ENCODE measurements at regions not wholly inside any gene's neighbourhood (a gene's known extent, or its start where the extent isn't known, plus 50 kb on each side); places are given as distances from the start of the nearest gene placed in this dataset.
"Not testable (repeated sequence)": the region's sequence is repeated elsewhere in the genome, so short reads cannot be mapped to it uniquely, and the experiment has no call there.

DNA sequence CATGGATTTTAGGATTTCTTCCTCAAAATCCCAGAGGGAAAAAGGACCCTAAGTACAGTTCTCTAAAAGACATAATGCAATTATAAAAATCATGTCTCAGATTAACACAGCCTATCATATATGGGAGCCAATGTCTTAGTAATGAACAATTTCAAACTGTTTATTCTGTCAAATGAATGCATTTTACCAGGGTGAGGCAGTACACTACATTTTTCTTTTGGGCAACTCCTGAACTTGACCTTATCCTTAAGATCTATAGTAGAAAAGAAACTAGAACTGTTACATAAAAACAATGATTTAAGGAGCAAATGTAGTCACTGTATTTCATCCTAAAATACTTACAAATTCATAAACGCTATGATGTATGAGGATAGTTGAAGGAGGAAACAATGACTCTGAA, 226.3 kb upstream of the B3GALT2 start:
- no peak for DNase-seq

DNA sequence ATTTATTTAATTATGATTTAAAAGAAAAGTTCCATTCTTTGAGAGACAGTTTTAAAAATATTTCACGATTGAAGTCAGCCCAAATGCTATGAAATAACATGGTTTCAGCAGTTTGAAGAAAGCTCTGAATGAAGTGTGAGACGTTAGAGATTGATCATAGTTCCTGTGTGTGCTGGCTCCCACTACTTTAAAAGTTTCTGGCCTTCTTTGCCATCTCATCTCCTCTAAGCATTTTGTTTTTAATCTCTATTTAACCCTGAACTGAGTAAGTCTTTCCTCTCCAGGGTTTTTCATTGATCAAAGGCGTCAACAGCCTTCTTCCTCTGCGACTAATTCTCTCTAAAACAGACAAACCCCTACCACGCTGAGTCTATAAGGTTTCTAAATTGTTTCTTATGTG, 225.3 kb upstream of the B3GALT2 start:
- peak; percentile 81 to 88 for DNase-seq

DNA sequence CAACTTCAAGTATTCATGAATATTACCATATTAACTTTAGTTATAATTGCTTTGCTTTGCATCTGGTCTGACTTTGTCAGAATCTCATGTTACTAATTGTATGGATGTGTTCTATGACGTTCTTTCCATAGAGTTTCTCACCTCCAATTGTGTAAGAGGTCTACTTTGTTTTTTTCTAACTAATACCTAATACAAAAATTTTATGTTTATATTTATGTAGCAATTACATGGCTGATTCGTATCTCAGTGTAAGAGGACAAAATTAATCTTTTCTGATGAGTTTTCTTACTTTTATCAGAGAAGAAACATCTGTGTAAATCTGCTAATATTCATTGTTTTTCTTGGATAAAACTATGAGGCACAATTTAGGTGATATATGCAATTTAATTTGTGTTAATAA, 224.8 kb upstream of the B3GALT2 start:
- DNase-seq = peak; percentile 49 to 54

DNA sequence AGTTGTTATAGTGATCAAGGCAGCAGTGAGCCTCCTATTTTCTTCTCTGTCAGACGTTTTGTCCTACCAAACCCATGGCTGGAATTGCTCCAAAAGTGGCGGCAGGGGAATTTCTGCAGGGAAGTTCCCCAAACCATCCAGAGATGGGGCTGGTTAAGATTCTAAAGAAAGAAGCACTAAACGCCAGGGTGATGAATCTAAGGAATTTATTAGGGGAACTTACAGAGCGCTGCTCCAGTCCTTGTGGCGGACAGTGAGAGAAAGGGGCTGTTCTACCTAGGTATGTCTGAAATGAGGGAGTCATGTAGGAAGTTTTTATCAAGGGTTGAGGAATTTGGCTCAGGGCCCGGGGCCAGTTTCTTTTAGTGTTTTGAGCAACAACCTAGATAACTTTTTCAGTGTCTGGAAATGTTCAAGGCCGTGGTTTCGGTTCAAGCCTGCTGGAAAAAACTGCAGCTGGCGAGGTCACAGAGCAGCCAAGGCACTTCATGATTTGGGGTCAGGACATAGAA, 222.4 kb upstream of the B3GALT2 start:
- DNase-seq = peak; percentile 62 to 69

DNA sequence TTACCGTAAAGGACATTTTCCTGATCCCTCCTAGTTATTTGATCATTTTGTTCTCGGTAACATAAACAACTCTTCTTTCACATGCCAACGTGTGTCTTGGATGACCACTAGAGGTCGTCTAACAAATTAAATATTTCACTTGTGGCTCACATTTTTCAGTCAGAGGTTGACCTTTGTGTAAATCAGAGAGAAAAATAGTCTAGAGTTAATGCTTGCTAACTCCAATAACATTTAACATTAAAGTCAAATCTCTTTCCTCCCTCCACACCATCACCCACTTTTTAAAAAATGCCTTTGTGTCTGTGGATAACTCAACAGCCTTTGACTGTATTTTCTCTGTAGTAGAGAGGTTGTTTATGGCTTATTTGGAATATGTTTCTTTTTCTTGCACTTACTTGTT, 220.5 kb upstream of the B3GALT2 start:
- DNase-seq = peak in 1 of 2 donors; percentile 32

DNA sequence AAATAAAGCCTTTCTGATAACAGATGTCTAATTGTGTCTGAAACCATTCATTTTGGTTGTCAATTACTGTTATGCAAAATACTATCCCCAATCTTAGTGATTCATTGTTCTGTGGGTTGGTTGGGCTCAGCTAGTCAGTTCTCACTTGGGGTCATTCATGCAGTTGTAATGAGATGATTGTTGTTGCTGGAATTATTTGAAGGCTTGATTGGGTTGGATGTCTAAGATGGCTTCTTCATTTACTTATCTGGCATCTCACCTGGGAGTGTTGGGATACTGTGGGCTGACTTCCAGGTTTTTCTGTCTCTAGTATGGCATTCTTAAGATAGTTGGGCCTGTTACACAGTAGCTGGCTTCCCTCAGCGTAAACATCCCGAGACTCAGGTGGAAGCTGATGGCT, 217.8 kb upstream of the B3GALT2 start:
- DNase-seq = no peak

DNA sequence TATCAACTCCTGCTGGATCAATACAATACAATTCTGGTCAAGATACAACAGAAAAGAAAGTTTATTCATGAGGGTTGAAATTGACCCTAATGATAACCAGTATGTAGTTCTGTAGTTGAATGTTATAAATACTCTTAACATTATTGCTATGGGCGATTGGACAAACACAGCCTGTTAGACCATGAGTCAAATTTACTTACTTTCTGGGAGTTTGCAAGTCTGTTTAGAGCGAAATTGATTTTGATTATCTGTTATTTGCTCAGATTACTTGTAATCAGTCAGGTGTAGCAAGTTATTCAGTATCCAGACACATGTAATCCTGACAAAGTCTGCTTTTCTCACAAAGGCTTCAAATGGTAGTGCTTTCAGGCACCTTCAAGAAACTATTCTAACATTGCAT, 216.6 kb upstream of the B3GALT2 start:
- no peak for DNase-seq

DNA sequence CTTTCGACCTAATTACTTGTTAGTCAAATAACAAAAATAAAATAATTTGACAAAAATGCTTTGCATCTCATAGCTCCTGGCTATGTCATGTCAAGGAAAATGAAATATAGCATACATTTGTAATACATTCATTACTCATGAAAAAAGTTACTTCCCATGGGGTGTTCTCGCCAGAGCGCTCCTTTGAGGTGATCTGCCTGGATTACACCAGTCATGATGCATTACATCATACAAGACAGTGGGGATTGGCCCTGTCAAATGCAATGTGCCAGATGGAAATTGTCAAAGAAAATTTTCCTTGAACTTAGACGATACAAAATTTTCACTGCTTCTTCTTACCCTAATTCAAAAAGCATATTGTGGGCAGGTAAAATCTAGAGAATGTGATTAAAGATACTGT, 215.6 kb upstream of the B3GALT2 start:
- DNase-seq = no peak

DNA sequence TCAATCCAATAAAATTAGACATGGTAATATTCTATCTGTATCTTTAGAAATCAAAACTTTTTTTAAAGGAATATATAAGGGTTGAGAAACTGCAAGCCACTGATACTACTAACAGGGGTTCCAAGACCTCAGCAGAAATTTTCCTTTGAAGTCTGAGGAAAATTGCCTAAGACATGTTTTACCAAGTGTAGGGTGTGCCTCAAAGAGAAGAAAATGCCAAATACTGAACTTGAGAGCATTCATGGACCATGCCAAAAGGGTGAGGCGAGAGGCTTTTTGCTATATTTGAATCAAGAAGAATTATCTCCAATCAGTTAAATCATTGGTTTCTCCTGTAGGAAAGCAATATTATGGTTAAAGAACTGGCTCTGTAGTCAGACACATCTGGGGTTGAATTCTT, 207.9 kb upstream of the B3GALT2 start:
- DNase-seq = no peak

DNA sequence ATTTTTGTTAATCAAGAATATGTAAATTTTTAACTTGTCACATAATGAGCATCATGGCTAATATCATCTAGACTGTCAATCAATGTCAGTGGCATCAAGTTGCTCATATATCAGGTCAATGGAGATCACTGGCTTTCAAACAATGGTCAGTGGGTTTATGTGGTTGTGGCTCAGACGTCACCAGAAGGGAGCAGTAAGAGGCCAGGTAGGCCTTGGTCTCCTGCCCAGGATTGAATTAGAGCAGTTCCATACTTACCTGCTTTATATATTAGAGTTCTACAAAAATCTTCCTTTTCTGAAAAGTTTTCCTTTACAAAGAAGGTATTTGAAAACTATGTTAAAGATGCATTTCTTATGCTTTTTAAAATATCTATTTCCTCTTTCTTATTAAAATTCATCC, 206.3 kb upstream of the B3GALT2 start:
- DNase-seq = no peak

DNA sequence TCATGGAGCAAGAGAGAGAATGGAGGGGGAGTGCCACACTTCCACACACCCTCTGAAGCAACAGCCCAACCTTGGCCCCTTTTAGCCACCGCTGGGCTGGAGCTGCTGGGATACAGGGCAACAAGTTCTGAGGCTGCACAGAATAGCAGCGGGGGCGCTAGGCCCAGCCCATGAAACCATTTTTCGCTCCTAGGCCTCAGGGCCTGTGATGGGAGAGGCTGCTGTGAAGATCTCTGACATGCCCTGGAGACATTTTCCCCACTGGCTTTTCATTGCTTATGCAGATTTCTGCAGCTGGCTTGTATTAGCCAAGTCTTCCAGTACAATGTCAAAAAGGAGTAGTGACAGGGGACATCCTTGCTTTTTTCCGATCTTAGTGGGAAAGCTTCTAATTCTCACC, 202.3 kb upstream of the B3GALT2 start:
- DNase-seq = no peak

DNA sequence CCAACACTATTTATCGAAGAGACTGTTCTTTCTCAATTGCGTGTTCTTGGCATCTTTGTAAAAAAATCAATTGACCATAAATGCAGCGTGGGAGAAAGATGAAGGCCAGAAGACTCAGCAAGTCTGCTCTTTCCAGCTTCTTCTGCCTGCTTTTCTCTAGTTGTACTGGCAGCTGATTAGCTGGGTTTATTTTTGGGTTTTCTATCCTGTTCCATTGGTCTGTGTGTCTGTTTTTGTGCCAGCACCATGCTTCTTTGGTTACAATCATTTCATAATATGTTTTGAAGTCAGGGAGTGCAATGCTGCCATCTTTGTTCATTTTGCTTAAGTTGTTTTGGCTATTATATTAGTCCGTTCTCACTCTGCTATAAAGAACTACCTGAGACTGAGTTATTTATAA, 201.8 kb upstream of the B3GALT2 start:
- no peak for DNase-seq

DNA sequence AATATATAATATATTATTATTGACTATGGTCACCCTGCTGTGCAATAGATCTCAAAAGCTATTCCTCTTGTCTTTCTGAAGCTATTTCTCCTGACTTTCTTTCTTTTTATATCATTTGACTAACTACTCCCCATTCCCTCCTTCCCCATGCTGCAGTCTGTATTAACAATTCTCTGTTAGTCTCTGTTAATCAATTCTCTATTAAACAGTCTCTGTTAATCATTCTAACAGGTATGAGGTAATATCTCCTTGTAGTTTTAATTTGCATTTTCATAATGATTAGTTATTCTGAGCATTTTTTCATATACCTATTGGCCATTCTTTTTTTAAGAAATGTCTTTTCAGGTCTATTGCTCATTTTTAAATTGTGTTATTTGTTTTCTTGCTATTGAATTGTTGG, 201.0 kb upstream of the B3GALT2 start:
- no peak for DNase-seq

DNA sequence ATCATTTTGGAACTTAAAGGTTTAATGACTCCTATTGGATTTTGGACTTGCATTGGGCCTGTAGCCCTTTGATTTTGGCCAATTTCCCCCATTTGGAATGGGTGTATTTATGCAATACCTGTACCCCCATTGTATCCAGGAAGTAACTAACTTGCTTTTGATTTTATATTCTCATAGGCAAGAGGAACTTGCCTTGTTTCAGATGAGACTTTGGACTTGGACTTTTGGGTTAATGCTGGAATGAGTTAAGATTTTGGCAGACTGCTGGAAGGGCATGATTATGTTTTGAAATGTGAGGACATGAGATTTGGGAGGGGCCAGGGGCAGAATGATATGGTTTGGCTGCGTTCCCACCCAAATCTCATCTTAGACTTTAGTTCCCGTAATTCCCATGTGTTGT, 192.0 kb upstream of the B3GALT2 start:
- DNase-seq = not testable (repeated sequence)

DNA sequence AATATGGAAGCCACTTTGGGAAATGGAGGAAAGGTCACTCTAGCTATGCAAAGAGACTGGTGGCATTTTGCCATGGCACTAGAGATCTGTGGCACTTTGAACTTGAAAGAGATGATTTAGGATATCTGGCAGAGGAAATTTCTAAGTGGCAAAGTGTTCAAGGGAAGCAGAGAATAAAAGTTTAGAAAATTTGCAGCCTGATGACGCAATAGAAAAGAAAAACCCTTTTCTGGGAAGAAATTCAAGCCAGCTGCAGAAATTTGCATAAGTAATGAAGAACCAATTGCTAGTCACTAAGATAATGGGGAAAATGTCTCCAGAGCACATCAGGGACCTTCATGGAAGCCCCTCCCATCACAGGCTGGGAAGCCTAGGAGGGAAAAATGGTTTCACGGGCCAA, 191.1 kb upstream of the B3GALT2 start:
- no peak for DNase-seq

DNA sequence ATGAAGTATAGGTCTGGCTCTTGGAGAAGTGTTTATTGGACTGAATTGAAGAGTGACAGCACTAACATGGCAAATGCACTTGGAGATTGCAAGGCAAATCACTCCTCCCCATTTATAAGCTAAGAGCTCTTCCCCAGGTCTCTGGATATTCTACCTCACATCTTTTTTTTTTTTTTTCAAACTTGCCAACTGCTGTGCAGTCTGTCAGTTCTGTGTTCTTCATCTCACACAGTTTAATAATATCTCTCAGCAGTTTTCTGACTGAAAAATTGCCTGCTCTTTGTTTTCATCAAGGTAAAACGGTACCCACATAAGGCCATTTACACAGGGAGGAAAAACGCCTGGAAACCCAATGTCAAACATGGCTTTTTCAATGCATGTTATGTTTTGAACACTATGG, 186.1 kb upstream of the B3GALT2 start:
- no peak for DNase-seq

DNA sequence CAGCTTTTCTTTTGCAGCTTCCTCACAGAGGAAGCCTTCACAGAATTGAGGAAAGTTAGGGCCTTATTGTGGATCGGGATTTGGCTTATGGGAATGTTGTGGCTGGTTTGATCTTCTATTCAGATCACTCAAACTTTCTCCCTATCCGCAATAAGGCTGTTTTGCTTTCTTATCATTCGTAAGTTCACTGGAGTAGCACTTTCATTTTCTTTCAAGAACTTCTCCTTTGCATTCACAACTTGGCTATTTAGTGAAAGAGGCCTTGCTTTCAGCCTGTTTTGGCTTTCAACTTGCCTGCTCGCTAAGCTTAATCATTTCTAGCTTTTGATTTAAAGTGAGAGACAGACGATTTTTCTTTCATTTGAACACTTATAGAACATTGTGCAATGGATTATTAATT, 181.9 kb upstream of the B3GALT2 start:
- DNase-seq = no peak

DNA sequence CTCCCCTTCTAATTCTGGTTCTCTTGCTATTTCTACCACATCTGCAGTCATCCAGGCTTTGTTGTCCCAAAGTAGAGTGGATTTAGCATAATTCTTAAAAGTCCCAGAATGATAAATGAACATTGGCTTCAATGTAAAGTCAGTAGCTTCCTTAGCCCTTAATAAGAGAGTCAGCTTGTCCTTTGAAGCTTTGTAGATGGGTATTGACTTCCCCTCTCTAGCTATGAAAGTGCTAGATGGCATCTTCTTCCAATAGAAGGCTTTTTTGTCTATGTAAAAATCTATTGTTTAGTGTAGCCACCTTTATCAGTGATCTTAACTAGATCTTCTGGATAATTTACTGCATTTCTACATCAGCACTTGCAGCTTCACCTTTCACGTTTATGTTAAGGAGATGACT, 181.4 kb upstream of the B3GALT2 start:
- no peak for DNase-seq

DNA sequence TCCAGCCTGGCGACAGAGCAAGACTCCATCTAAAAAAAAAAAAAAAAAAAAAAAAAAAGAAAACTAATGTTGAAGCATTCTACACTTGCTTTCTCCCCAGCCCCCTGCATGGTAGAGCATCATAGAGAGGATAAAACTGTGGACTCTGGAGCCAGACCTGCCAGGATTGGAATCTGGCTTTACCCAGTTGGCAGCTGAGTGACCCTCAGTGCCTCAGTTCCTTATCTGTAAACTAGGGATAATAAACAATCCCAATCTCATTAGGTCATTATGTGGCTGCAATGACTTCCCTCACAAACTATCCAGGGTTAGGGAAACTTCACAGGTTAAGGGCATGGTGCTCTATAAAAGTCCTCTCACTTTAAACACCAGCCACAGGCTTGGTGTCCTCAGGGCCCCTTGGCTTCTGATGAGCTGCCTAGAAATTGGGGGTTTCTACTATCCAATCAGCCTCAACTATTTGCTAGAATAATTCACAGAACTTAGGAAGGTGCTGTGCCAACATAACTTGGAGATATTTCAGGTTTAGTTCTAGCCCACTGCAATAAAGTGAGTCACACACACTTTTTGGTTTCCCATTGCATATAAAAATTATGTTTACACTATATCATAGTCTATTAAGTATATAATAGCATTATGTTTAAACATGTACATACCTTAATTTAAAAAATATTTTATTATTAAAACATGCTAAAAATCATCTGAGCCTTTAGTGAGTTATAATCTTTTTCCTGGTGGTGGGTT, 180.5 kb upstream of the B3GALT2 start:
- DNase-seq = no peak

DNA sequence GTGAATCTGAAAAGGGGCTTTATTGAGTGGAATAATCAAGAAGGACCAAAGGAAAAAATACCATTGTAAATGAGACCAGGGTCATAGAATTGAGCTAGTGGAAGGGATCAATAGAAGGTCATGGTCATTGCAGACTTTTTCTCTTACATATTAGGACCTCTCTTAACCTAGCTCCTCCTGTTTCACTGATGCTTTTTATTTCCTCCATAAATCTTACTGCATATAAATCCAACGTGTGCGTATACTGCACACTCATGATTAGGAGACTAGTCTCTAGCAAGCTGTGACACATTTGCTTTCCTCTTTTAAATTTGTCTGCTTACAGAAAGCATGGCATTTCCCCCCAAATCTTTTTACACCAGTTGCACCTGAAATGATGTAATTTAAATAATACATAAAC, 179.6 kb upstream of the B3GALT2 start:
- DNase-seq = no peak

DNA sequence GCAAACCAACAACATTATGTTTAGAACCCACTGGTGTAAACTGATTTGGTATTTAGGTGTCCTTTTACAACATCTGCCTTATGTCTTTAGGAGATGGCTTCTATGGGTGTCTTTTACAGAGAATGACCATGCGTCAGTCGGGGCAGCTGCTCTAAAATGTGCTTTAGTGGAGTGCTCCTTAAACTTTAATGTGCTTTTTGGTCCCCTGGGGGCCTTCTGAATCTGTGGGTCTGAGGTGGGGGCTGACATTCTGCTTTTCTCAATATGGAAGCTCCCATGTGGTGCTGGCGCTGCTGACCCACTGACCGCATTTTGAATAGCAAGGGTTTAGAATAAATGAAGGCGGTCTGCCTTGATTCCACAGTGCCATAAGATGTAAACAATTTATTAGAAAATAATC, 173.2 kb upstream of the B3GALT2 start:
- DNase-seq = no peak

DNA sequence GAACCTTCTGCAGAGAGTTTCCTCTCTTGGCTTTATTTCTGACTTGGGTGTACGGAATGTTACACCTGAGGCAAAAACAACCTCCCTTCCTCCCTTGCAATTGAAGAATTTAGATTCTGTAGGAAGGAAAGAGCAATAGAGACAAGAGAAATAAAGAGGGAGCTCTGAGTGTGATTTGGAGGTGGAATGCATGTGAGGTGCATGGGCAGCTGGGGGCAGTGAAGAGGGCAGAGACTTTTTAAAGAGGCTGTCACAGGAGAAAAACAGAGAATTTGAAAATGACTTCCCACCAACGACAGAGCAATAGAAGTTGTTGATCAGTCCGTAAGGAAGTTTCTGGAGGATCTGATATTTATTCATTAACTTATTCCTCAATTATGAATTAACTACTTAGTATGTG, 172.0 kb upstream of the B3GALT2 start:
- no peak for DNase-seq

DNA sequence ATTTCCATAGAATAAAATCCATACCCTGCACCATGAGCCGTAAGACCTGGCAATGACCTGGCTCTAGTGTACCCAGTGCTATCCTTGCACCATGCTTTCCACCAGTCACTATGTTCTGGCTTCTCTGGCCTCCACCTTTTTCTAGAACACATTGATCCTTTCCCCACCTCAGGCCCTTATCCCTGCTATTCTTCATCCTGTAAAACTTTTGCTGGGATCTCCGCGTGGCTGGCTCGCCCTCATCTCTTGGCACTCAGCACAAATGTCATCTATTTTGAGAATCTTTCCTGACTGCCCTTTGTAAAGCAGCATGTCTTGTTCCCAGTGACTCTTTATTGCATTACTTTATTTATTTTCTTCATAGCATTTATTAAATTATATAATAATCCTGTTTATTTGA, 169.8 kb upstream of the B3GALT2 start:
- no peak for DNase-seq

DNA sequence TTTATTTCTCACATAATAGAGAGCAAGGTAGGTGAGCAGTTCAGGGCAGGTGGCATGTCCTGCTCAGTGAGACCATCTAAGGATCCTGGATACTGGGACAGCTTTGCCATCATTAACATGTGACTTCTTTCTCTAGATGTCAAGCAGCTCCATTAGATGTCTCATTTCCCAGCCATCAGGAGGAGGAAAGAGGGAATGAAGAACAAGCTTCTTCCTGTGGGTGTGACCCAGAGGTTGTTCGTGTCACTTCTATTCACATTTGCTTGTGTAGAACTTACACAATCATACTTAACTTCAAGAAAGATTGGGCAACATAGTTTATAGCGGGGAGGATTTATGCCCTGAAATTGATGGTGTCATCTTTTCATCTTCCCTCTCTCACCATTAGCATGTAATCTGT, 169.2 kb upstream of the B3GALT2 start:
- no peak for DNase-seq
